Naive B cell (primary cell): ENCODE measurements at regions not wholly inside any gene's neighbourhood (a gene's known extent, or its start where the extent isn't known, plus 50 kb on each side); places are given as distances from the start of the nearest gene placed in this dataset.
A peak's percentile ranks its signal among the peaks of the same experiment; 100 is the strongest.

Experiments used
- ATAC-seq, 2 donors: fragments of 150-1000 bp; cut with Tn5 transposase; 2 replicates each; pipeline ENCODE4 v1.10.0; 2021; ENCODE audit warnings: low read depth in 2 of 2, mild to moderate bottlenecking in 2 of 2, moderate library complexity in 2 of 2
- DNase-seq: peaks from one replicate; pipeline ENCODE4 v3.0.0; 2022
- H3K27ac Mint-ChIP-seq, 6 donors: one replicate each; pipeline ENCODE4 v1.8.0; 2020 to 2022; ENCODE audit warnings: mild to moderate bottlenecking in 6 of 6, mixed read lengths in 6 of 6, moderate library complexity in 5 of 6, inconsistent platforms in 2 of 6
- H3K27me3 Mint-ChIP-seq, 3 donors: one replicate each; pipeline ENCODE4 v1.8.0; 2021 to 2022; ENCODE audit warnings: mixed read lengths in 3 of 3, mild to moderate bottlenecking in 1 of 3
- H3K36me3 Mint-ChIP-seq, 2 donors: one replicate each; pipeline ENCODE4 v1.8.0; 2020 to 2022; ENCODE audit warnings: mixed read lengths in 2 of 2, inconsistent platforms in 1 of 2, mild to moderate bottlenecking in 1 of 2
- H3K4me1 Mint-ChIP-seq, 3 donors: one replicate each; pipeline ENCODE4 v1.8.0; 2020 to 2022; ENCODE audit warnings: mixed read lengths in 3 of 3, inconsistent platforms in 1 of 3, mild to moderate bottlenecking in 1 of 3, moderate library complexity in 1 of 3
- H3K4me3 Mint-ChIP-seq, 8 donors: one replicate each; pipeline ENCODE4 v1.8.0; 2020 to 2022; ENCODE audit warnings: mild to moderate bottlenecking in 8 of 8, mixed read lengths in 8 of 8, moderate library complexity in 8 of 8, inconsistent platforms in 2 of 8
- H3K9me3 Mint-ChIP-seq, 7 donors: one replicate each; pipeline ENCODE4 v1.8.0; 2020 to 2022; ENCODE audit warnings: mixed read lengths in 7 of 7, mild to moderate bottlenecking in 5 of 7, inconsistent platforms in 2 of 7, moderate library complexity in 1 of 7

- Mint-ChIP-seq H3K27ac (no peak overlapping the region), H3K36me3 (no peaks in the 10 kb centered on the region), H3K4me1 (no peaks in the 10 kb centered on the region), H3K27me3 (no peaks in the 10 kb centered on the region), H3K4me3 (no peak overlapping the region), H3K9me3 (peaks cover 0 to 9% (median 2%) of the 10 kb centered on the region in 7 donors)
- DNase-seq (no peak), ATAC-seq (no peak)
These were observed 1012.4 kb downstream of the GRIK2 start for GRCh38 chr6:102405860-102406259.

- H3K9me3 Mint-ChIP-seq: peaks cover 0 to 10% (median 4%) of the 10 kb centered on the region in 7 donors
- DNase-seq (no peak), ATAC-seq (no peak)
- H3K27ac Mint-ChIP-seq: no peak overlapping the region
- H3K4me1 Mint-ChIP-seq: no peaks in the 10 kb centered on the region
- no peaks in the 10 kb centered on the region for H3K27me3 Mint-ChIP-seq
- H3K4me3 Mint-ChIP-seq: no peak overlapping the region
- no peaks in the 10 kb centered on the region for H3K36me3 Mint-ChIP-seq
These were observed 1009.3 kb downstream of the GRIK2 start for GRCh38 chr6:102402635-102403329.

GRCh38 chr6:102398788-102399390 is 1005.4 kb downstream of the GRIK2 start:
- DNase-seq (no peak), ATAC-seq (no peak)
- Mint-ChIP-seq H3K9me3 (peaks cover 0 to 17% (median 8%) of the 10 kb centered on the region in 7 donors), H3K36me3 (no peaks in the 10 kb centered on the region), H3K27ac (no peak overlapping the region), H3K27me3 (no peaks in the 10 kb centered on the region), H3K4me3 (no peak overlapping the region), H3K4me1 (no peaks in the 10 kb centered on the region)

- ATAC-seq: no peak
- H3K4me3 Mint-ChIP-seq: no peak overlapping the region
- no peaks in the 10 kb centered on the region for H3K27me3 Mint-ChIP-seq
- no peak for DNase-seq
- peaks cover 0 to 26% (median 10%) of the 10 kb centered on the region in 7 donors for H3K9me3 Mint-ChIP-seq
- no peaks in the 10 kb centered on the region for H3K4me1 Mint-ChIP-seq
- H3K27ac Mint-ChIP-seq: no peak overlapping the region
- H3K36me3 Mint-ChIP-seq: no peaks in the 10 kb centered on the region
These were observed 997.0 kb downstream of the GRIK2 start for GRCh38 chr6:102390541-102390940.

- ATAC-seq: no peak
- H3K27me3 Mint-ChIP-seq: no peaks in the 10 kb centered on the region
These were observed 996.5 kb downstream of the GRIK2 start for GRCh38 chr6:102389994-102390393.

GRCh38 chr6:102387326-102388033 is 994.0 kb downstream of the GRIK2 start:
- peaks cover 0 to 3% (median 0%) of the 10 kb centered on the region in 7 donors for H3K9me3 Mint-ChIP-seq
- H3K27ac Mint-ChIP-seq: no peak overlapping the region
- no peak overlapping the region for H3K4me3 Mint-ChIP-seq
- no peaks in the 10 kb centered on the region for H3K4me1 Mint-ChIP-seq
- DNase-seq (no peak), ATAC-seq (no peak)
- no peaks in the 10 kb centered on the region for H3K36me3 Mint-ChIP-seq
- no peaks in the 10 kb centered on the region for H3K27me3 Mint-ChIP-seq

More at GRCh38 chr6:102389994-102390393, 996.5 kb downstream of the GRIK2 start:
- H3K4me1 Mint-ChIP-seq: no peaks in the 10 kb centered on the region
- H3K9me3 Mint-ChIP-seq: peaks cover 0 to 24% (median 10%) of the 10 kb centered on the region in 7 donors
- no peak for DNase-seq
- H3K4me3 Mint-ChIP-seq: no peak overlapping the region
- H3K36me3 Mint-ChIP-seq: no peaks in the 10 kb centered on the region
- no peak overlapping the region for H3K27ac Mint-ChIP-seq

- DNase-seq (no peak), ATAC-seq (no peak)
- H3K36me3 Mint-ChIP-seq: no peaks in the 10 kb centered on the region
- H3K27me3 Mint-ChIP-seq: no peaks in the 10 kb centered on the region
- H3K4me1 Mint-ChIP-seq: no peaks in the 10 kb centered on the region
- H3K4me3 Mint-ChIP-seq: no peak overlapping the region
- H3K27ac Mint-ChIP-seq: no peak overlapping the region
- peaks cover 0 to 3% (median 0%) of the 10 kb centered on the region in 7 donors for H3K9me3 Mint-ChIP-seq
These were observed 987.7 kb downstream of the GRIK2 start for GRCh38 chr6:102381203-102381602.

- H3K36me3 Mint-ChIP-seq: no peaks in the 10 kb centered on the region
- DNase-seq (no peak), ATAC-seq (no peak)
- no peaks in the 10 kb centered on the region for H3K4me1 Mint-ChIP-seq
- H3K4me3 Mint-ChIP-seq: no peak overlapping the region
- peaks cover 0 to 3% (median 0%) of the 10 kb centered on the region in 7 donors for H3K9me3 Mint-ChIP-seq
- H3K27me3 Mint-ChIP-seq: no peaks in the 10 kb centered on the region
- H3K27ac Mint-ChIP-seq: no peak overlapping the region
These were observed 962.7 kb downstream of the GRIK2 start for GRCh38 chr6:102356170-102356569.

- Mint-ChIP-seq H3K27ac (no peak overlapping the region), H3K4me3 (peak overlapping the region in 1 of 8 donors; percentile 20), H3K27me3 (no peaks in the 10 kb centered on the region), H3K9me3 (peaks cover 0 to 3% (median 0%) of the 10 kb centered on the region in 7 donors), H3K4me1 (no peaks in the 10 kb centered on the region), H3K36me3 (no peaks in the 10 kb centered on the region)
- no peak for ATAC-seq
- DNase-seq: no peak
These were observed 962.1 kb downstream of the GRIK2 start for GRCh38 chr6:102355578-102355977.

GRCh38 chr6:102352552-102352951 is 959.0 kb downstream of the GRIK2 start:
- no peaks in the 10 kb centered on the region for H3K4me1 Mint-ChIP-seq
- ATAC-seq: no peak
- H3K9me3 Mint-ChIP-seq: peaks cover 0 to 3% (median 0%) of the 10 kb centered on the region in 7 donors
- H3K36me3 Mint-ChIP-seq: no peaks in the 10 kb centered on the region
- H3K27me3 Mint-ChIP-seq: no peaks in the 10 kb centered on the region
- no peak overlapping the region for H3K27ac Mint-ChIP-seq
- no peak overlapping the region for H3K4me3 Mint-ChIP-seq
- DNase-seq: no peak

GRCh38 chr6:102344769-102345168 is 951.3 kb downstream of the GRIK2 start:
- Mint-ChIP-seq H3K4me3 (no peak overlapping the region), H3K4me1 (no peaks in the 10 kb centered on the region), H3K36me3 (no peaks in the 10 kb centered on the region), H3K9me3 (peaks cover 0 to 4% (median 0%) of the 10 kb centered on the region in 7 donors), H3K27ac (no peak overlapping the region), H3K27me3 (no peaks in the 10 kb centered on the region)
- DNase-seq (no peak), ATAC-seq (no peak)

- H3K27me3 Mint-ChIP-seq: no peaks in the 10 kb centered on the region
- no peaks in the 10 kb centered on the region for H3K36me3 Mint-ChIP-seq
- ATAC-seq: no peak
- H3K4me3 Mint-ChIP-seq: no peak overlapping the region
- no peaks in the 10 kb centered on the region for H3K4me1 Mint-ChIP-seq
- H3K9me3 Mint-ChIP-seq: peaks cover 0 to 1% (median 0%) of the 10 kb centered on the region in 7 donors
- no peak overlapping the region for H3K27ac Mint-ChIP-seq
- no peak for DNase-seq
These were observed 946.8 kb downstream of the GRIK2 start for GRCh38 chr6:102340311-102340710.

- H3K27me3 Mint-ChIP-seq: no peaks in the 10 kb centered on the region
- H3K4me1 Mint-ChIP-seq: no peaks in the 10 kb centered on the region
- no peak overlapping the region for H3K4me3 Mint-ChIP-seq
- DNase-seq (no peak), ATAC-seq (no peak)
- H3K36me3 Mint-ChIP-seq: no peaks in the 10 kb centered on the region
- peaks cover 0 to 8% (median 4%) of the 10 kb centered on the region in 7 donors for H3K9me3 Mint-ChIP-seq
- H3K27ac Mint-ChIP-seq: no peak overlapping the region
These were observed 940.2 kb downstream of the GRIK2 start for GRCh38 chr6:102333736-102334135.

- DNase-seq: no peak
- Mint-ChIP-seq H3K27ac (no peak overlapping the region), H3K4me1 (no peaks in the 10 kb centered on the region)
These were observed 934.3 kb downstream of the GRIK2 start for GRCh38 chr6:102327697-102328225.

More at GRCh38 chr6:102327697-102328225, 934.3 kb downstream of the GRIK2 start:
- Mint-ChIP-seq H3K9me3 (peaks cover 0 to 12% (median 3%) of the 10 kb centered on the region in 7 donors), H3K27me3 (no peaks in the 10 kb centered on the region), H3K36me3 (no peaks in the 10 kb centered on the region), H3K4me3 (no peak overlapping the region)
- no peak for ATAC-seq
